ENCODE measurements at regions not wholly inside any gene's neighbourhood (a gene's known extent, or its start where the extent isn't known, plus 50 kb on each side); places are given as distances from the start of the nearest gene placed in this dataset.

GRCh38 chr7:35498416-35498815, 196.5 kb downstream of the HERPUD2 start:
- no peak for DNase-seq

DNA sequence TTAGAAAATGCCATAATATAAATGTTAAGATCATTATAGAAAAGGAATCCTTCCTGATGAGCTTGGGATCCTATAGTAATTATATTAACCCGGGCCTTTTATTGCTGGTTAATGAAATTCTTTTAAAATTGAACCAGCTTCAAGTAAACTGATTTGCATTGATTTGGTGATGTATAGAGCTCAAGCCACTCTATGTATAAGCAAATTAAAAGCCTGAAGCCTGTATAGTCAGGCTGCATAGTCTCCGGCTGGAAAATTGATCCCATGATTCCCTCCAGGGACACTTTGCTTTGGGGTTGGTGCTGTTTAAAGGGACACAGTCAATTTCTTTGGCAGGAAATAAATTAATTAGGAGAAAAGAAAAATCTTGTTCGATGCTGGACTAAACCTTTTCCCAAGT, 199.1 kb downstream of the HERPUD2 start:
- no peak for DNase-seq

DNA sequence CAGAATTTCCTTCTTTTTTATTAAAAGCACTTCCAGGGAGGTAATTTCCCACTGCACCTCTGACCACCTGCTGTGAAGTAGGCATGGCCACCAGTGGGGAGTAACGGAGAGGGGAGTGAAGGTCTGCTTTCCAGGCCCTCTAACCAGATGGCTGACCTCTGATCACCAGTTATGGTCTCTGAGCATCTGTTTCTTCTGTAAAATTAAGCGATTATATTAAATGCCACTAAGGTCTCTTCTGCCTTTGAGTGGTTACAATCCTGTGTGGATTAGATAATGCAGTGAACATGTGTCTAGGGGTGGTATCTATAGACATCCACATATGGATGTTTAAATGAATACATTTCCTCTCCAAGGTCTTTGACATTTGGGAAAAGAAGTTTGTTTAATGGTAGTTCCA, 199.6 kb downstream of the HERPUD2 start:
- DNase-seq: no peak

DNA sequence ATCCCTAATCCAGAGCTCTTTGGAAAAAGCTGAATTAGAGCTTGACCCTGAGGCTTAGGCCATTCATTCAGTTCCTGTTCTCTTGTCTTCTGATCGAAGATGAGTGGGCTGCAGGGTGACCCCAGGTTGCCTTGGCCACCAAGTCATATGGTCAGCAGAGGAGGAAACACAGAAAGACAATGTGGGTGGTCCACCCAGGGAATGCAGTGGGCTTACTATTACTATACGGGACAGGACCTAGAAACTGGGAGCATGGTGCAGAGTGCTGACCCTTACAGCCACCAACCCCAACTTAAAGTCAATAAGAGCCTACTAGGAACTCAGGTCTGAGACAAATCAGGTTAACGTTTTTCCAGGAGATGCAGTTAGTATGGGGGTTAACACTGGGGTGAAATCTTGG, 200.5 kb downstream of the HERPUD2 start:
- no peak for DNase-seq

DNA sequence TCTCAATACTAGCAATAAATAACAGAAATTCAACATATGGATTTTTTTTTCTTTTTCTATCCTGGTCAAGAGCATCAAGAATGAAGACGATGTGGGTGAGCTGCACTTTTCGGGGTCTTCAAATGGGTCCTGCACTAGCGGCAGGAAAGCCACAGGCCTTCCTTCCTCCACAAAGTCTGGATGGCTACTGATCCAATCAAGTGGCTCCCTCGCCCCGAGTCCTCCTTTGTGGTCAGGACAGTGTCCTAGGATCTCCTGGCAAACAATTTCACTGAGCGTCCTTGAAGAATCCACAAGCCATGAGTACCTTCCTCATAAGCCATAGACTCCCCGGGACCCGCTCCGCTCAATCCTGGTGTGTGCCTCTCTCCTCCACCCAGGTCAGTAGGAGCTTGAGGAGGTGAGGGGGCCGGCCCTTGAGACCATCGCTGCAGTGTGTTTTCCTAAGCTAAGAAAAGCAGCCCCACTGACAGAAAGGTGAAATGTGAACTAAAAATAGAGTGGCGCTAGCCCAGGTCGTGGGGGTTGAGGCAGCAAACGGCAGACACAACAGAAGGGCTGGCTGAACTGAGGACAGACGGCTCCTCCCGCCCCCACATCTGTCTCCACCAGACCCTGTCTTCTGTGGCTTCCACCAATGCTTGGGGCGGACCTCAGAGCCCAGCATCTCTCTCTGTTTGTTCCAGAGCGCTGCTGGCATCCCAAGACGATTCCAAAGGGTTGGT, 202.3 kb downstream of the HERPUD2 start:
- DNase-seq: no peak

DNA sequence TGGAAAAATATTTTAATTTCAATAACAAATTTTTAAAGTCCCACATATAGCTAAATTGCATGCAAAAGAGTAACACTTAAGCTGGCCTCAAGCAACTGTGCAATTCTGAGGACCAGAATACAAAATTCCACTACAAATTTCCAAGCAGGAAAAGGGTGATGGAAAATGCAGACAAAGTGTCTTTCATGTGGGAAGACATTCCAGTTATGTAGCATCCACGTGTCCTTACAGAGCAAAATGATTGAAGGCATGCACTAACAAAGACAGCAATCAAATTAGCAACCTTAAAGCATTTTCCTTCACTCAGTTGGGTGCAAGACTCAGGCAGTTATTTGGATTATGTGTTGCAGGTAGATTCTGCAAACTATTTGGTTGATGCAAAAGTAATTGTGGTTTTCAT, 203.7 kb downstream of the HERPUD2 start:
- no peak for DNase-seq

DNA sequence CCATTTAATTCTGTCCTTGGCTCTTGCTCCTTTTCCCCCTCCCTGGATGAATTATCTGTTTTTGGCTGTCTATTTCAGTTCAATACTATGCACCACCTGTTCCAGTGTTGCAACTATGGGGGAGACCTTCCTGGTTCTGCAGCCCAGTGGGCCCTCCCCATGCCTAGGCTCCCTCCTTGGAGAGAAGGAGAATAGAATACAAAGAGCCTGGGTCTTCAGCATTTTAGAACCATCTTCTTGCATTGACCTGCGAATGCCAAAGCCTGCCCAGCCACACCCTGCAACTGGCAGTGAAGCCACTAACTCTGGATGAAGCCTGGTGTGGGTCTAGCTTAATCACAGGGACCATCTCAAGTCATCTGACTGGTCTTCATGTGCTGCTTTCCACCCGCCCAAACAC, 207.1 kb downstream of the HERPUD2 start:
- DNase-seq: no peak

DNA sequence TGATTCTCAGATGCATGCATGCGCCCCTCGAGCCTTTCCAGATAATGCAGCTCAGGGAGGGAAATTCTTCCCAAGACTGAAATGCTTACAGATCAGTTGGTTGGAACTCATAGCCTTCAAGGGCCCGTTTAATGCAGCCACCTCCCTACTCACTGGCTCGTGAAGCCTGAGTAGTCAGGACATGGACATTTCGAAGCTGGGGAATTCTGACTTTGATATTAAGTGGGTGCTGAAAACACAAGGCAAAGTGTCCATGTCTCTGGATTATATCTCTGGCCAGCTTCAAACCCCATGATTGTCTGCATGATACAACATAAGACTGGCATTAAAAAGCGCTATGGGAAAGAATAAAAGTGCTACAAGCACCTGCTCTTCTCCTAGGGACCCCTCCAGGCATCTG, 207.5 kb downstream of the HERPUD2 start:
- DNase-seq: no peak

DNA sequence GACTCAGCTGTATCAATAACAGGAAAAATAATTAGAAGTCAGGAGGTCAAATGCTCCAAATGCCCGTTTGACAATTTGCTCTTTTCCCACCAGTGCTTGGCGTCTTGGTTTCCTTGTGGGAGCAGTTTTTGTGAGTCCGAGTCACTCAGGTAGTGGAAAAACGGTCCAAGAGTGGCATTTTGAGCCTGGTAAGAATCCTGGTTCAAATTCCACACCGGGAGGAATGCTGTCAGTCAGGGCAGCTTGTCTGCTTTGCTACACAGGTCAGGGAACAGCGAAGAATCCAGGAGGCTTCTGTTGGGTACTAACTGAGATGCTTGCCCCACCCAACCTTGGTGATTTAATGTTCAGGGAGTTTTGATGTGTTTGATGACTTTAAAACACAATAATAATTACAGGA, 209.5 kb downstream of the HERPUD2 start:
- no peak for DNase-seq

DNA sequence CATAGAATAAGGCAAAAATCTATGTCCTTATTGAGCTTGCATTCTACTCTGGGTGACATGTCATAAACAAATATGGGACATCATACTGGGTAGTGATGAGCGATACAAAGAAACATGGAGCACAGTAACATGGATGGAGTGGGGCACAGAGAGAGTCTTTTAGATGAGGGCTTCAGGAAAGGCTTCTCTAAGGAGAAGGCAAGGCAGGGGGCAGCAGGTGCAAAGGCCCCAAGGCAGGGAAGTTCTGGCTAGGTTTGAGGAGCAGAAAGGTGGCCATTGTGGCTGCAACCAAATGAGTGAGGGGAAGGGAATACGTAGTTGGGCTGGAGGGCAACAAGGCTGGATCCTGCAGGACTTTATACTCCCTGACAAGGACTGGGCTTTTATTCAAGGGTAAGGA, 211.4 kb downstream of the HERPUD2 start:
- no peak for DNase-seq

GRCh38 chr7:35482231-35482630, 212.7 kb downstream of the HERPUD2 start:
- no peak for DNase-seq

- DNase-seq: no peak
These were observed 214.1 kb downstream of the HERPUD2 start for GRCh38 chr7:35480806-35481205.

GRCh38 chr7:35477609-35478008, 217.3 kb downstream of the HERPUD2 start:
- DNase-seq: no peak

GRCh38 chr7:35474100-35474499, 220.2 kb upstream of the TBX20 start:
- no peak for DNase-seq

GRCh38 chr7:35468606-35469005, 214.7 kb upstream of the TBX20 start:
- DNase-seq: no peak

DNA sequence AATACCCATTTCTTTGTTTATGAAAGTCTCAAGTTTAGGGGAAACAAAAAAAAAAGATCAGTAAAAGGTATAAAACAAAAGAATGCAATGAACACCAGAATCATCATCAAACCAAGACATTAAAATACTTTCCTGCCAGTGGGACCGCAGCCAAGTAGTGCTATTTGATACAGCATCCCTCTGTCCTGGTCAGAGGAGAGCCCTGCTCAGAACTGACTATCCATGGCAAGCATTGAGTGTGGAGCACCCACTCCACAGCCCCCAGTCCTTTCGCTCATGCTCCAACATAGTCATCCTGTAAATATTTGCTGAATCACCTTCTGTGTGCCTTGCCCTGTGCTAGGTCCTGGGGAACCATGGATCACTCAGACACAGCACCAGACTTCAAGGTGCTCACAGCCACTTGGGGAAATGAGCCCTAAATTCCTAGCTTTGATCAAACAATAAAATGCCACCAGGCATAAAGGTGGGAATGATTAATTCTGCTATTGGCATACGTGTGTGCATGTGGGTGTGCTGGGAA, 213.6 kb upstream of the TBX20 start:
- no peak for DNase-seq

DNA sequence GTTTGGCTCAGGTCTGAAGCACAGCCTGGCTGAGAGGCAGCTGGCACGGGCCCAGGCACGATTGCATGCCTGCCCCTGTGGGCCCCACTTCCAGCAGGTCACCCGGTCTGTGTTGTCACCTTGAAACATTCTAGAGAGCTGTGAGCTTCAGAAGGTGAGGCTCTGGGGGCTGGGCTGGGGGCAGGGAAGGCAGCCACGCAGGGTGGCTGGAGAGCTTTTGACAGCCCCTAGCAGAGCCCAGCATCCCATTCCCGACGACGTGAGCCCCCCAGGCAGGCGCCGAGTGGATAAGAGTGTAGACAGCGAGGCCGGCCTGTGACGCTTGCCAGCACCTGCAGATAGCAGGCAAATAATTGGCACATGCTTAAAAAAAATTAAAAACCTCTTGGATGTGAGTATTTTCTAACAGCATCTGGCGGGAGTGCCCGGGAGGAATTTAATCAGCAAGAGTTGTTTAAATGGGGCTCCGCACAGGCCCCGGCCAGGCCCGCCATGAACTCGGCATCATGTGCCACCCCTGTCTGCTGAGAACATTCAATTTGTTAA, 212.0 kb upstream of the TBX20 start:
- DNase-seq: no peak

GRCh38 chr7:35463751-35464150, 209.9 kb upstream of the TBX20 start:
- no peak for DNase-seq

DNA sequence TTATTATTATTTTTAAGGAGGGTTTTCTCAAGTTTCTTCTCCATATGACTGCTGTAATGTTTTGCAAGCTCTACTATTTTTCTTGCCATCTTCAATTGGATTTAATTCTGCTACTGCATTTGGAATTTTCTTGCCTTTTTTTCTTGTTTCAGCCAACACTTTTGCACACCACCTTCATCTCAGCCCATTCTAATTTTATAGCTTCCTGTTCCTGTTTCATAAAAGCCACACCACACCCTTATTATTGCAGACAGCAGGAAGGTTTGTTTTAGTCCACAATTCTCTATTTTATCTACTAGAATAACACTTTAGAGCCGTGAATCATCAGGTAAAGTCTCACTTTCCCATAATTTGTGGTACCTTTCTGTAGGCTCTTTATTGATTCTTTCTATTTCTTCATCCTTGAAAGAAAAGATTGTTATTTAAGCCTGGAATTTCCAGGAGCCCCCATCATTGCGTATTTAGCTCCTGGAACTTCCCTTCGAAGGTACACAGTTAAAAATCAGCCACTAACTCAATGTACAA, 209.3 kb upstream of the TBX20 start:
- no peak for DNase-seq

DNA sequence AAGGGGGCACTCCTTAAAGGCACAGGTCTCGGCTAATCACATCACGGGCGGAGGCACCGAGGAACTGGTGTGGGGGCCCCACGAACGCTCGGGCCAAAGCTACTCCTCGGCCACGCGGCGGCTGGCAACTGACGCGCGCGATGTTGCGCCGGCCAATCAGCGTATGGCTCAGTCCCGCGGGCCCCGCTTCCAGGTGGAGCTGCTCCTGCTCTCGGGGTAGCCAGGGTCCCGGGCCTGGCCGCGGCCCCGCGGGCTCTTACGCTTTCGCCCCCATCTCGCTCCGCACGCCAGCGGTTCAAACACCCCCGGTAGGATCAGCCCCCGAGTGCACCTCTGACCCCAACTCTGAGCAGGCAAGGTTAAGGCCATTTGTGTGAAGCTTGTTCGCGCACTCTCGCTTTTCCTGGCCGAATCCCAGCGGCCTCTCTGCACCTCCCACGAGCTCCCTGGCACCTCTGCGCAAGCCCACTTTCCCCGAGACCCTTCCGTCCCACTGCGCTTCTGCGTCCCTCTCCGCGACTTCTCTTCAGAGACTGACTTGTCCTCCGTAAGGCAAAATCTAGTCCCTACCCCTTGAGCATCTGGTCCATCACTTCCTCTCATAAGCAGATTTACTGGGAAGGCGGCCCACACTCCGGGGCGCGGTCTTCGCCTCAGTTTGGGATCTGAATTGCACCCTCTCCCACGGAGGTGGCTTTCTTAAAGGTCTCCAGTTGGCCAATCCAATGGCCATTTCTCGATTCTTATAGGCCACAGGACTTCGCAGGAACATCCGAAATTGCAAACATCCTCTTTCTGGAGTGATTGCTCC, 200.9 kb upstream of the TBX20 start:
- no peak for DNase-seq

GRCh38 chr7:35450456-35451214, 196.7 kb upstream of the TBX20 start:
- no peak for DNase-seq

- no peak for DNase-seq
These were observed 194.6 kb upstream of the TBX20 start for GRCh38 chr7:35448486-35448885.

GRCh38 chr7:35446091-35446490, 192.2 kb upstream of the TBX20 start:
- no peak for DNase-seq
